CD14-positive monocyte (primary cell): ENCODE measurements at regions not wholly inside any gene's neighbourhood (a gene's known extent, or its start where the extent isn't known, plus 50 kb on each side); places are given as distances from the start of the nearest gene placed in this dataset.

Experiments
- DNase-seq, 3 donors: peaks; one replicate each; pipeline ENCODE4 v3.0.0-alpha.2; 2011 to 2022
- H2AFZ ChIP-seq: 2 replicates; pipeline ENCODE4 v1.6.0; 2012; ENCODE audit warnings: mild to moderate bottlenecking, low read depth, low read length, inconsistent platforms; ENCODE audit not compliant: insufficient read depth, poor library complexity, severe bottlenecking
- H3K27ac ChIP-seq, 2 donors: 1 replicate in 1 of 2; 2 replicates in 1 of 2; pipeline ENCODE4 v1.5.1; 2012 to 2013; ENCODE audit warnings: low read length in 2 of 2, control low read depth in 1 of 2, inconsistent platforms in 1 of 2, low read depth in 1 of 2, mild to moderate bottlenecking in 1 of 2
- H3K27me3 ChIP-seq, 2 donors: one replicate each; pipeline versions ENCODE4 v1.6.0 to v1.6.1; 2011 to 2013; ENCODE audit warnings: low read length in 2 of 2; ENCODE audit not compliant: control insufficient read depth in 2 of 2, insufficient read depth in 2 of 2
- H3K36me3 ChIP-seq, 2 donors: replicated peaks in 1 of 2; 1 replicate in 1 of 2; 2 replicates in 1 of 2; pipeline versions ENCODE4 v1.5.1 to v1.6.1; 2012 to 2013; ENCODE audit warnings: low read length in 2 of 2, control low read depth in 1 of 2, inconsistent platforms in 1 of 2, mild to moderate bottlenecking in 1 of 2; ENCODE audit not compliant: insufficient read depth in 2 of 2, control insufficient read depth in 1 of 2
- H3K4me1 ChIP-seq, 2 donors: 1 replicate in 1 of 2; 2 replicates in 1 of 2; pipeline versions ENCODE4 v1.5.1 to v1.6.1; 2012 to 2013; ENCODE audit warnings: low read length in 2 of 2, control low read depth in 1 of 2, inconsistent platforms in 1 of 2, mild to moderate bottlenecking in 1 of 2, moderate library complexity in 1 of 2; ENCODE audit not compliant: insufficient read depth in 2 of 2, control insufficient read depth in 1 of 2
- H3K4me2 ChIP-seq: replicated peaks from 2 replicates; pipeline ENCODE3; 2012; ENCODE audit warnings: low read length, moderate library complexity, mild to moderate bottlenecking; ENCODE audit not compliant: poor library complexity, severe bottlenecking; ENCODE audit errors: extremely low read depth
- H3K4me3 ChIP-seq, 3 experiments: fragments of 200-600 bp in 1 of 3; sonication (generic) in 1 of 3; replicated peaks in 1 of 3; 1 replicate in 2 of 3; 2 replicates in 1 of 3; pipeline ENCODE4 v1.5.1; 2011 to 2013; ENCODE audit warnings: low read length in 3 of 3, mild to moderate bottlenecking in 3 of 3, control low read depth in 2 of 3, low read depth in 2 of 3, inconsistent platforms in 1 of 3, moderate library complexity in 1 of 3
- H3K79me2 ChIP-seq: 2 replicates; pipeline ENCODE4 v1.6.0; 2012; ENCODE audit warnings: mild to moderate bottlenecking, control low read depth, inconsistent platforms, low read length, moderate library complexity; ENCODE audit not compliant: insufficient read depth
- H3K9ac ChIP-seq: 2 replicates; pipeline ENCODE4 v1.6.0; 2017; ENCODE audit warnings: low read length, mild to moderate bottlenecking; ENCODE audit not compliant: insufficient read depth, poor library complexity, severe bottlenecking
- H3K9me3 ChIP-seq, 2 donors: replicated peaks in 1 of 2; 1 replicate in 1 of 2; 2 replicates in 1 of 2; pipeline versions ENCODE4 v1.5.1 to v1.6.1; 2012 to 2013; ENCODE audit warnings: low read length in 2 of 2, control low read depth in 1 of 2; ENCODE audit not compliant: control insufficient read depth in 1 of 2, insufficient read depth in 1 of 2
- H4K20me1 ChIP-seq: 2 replicates; pipeline ENCODE4 v1.6.0; 2012; ENCODE audit warnings: mild to moderate bottlenecking, low read length, control low read depth, moderate library complexity; ENCODE audit not compliant: insufficient read depth
- H3K27ac Mint-ChIP-seq, 7 donors: one replicate each; pipeline ENCODE4 v1.8.0; 2020; ENCODE audit warnings: mild to moderate bottlenecking in 7 of 7, mixed read lengths in 7 of 7, moderate library complexity in 6 of 7, inconsistent platforms in 2 of 7
- H3K27me3 Mint-ChIP-seq, 3 donors: one replicate each; pipeline ENCODE4 v1.8.0; 2021 to 2022; ENCODE audit warnings: low read depth in 3 of 3, mild to moderate bottlenecking in 3 of 3, mixed read lengths in 3 of 3, moderate library complexity in 3 of 3, inconsistent platforms in 1 of 3
- H3K36me3 Mint-ChIP-seq, 2 donors: one replicate each; pipeline ENCODE4 v1.8.0; 2020; ENCODE audit warnings: mixed read lengths in 2 of 2, inconsistent platforms in 1 of 2, mild to moderate bottlenecking in 1 of 2
- H3K4me1 Mint-ChIP-seq: one replicate; pipeline ENCODE4 v1.8.0; 2020; ENCODE audit warnings: mild to moderate bottlenecking, mixed read lengths
- H3K4me3 Mint-ChIP-seq, 2 donors: one replicate each; pipeline ENCODE4 v1.8.0; 2020; ENCODE audit warnings: mild to moderate bottlenecking in 2 of 2, mixed read lengths in 2 of 2, moderate library complexity in 1 of 2
- H3K9me3 Mint-ChIP-seq, 7 donors: one replicate each; pipeline ENCODE4 v1.8.0; 2020 to 2022; ENCODE audit warnings: mixed read lengths in 7 of 7, mild to moderate bottlenecking in 6 of 7, moderate library complexity in 6 of 7, inconsistent platforms in 2 of 7
- CTCF ChIP-seq: fragments of 200-600 bp; IDR thresholded peaks from one replicate; pipeline ENCODE4 v1.8.0; 2022; ENCODE audit warnings: antibody characterized with exemption, mild to moderate bottlenecking
- WGBS: methylation state at CpG from one replicate; pipeline ENCODE4 v1.1.5; 2013; ENCODE audit warnings: missing lambda C conversion rate; ENCODE audit not compliant: insufficient coverage; 5-methylcytosine and 5-hydroxymethylcytosine counted together
- intact Hi-C, 2 donors: fragments of 100-400 bp; cut with micrococcal nuclease; formaldehyde crosslinking; loops; one replicate each; pipeline versions ENCODE4 v1.15.0 to v1.15.1; 2023

GRCh38 chr11:131108760-131109159, 192.5 kb upstream of the SNX19 start:
- Histone ChIP-seq H3K4me2 (no peak overlapping the region), H3K4me1 (no peaks in the 10 kb centered on the region), H3K79me2 (no peaks in the 10 kb centered on the region), H3K9ac (no peak overlapping the region), H3K27ac (no peak overlapping the region), H3K4me3 (no peak overlapping the region), H3K27me3 (no peaks in the 10 kb centered on the region), H4K20me1 (no peaks in the 10 kb centered on the region), H2AFZ (no peak overlapping the region), H3K36me3 (no peaks in the 10 kb centered on the region), H3K9me3 (peaks cover 11 to 22% of the 10 kb centered on the region in 2 donors)
- intact Hi-C loops = no loop called here
- peaks cover 1 to 2% (median 1%) of the 10 kb centered on the region in 3 donors for H3K27me3 Mint-ChIP-seq
- DNase-seq = no peak
- no peak for TF ChIP-seq CTCF
- no peaks in the 10 kb centered on the region for H3K4me1 Mint-ChIP-seq
- H3K4me3 Mint-ChIP-seq = no peak overlapping the region
- no peak overlapping the region for H3K27ac Mint-ChIP-seq
- WGBS = 80% methylated on average over 1 of the region's 1 CpG
- H3K36me3 Mint-ChIP-seq = no peaks in the 10 kb centered on the region
- peaks cover 5 to 18% (median 10%) of the 10 kb centered on the region in 7 donors for H3K9me3 Mint-ChIP-seq

GRCh38 chr11:131109257-131109656, 193.0 kb upstream of the SNX19 start:
- no peak overlapping the region for H3K4me3 Mint-ChIP-seq
- H3K9me3 Mint-ChIP-seq = peaks cover 5 to 19% (median 10%) of the 10 kb centered on the region in 7 donors

More at GRCh38 chr11:131109257-131109656, 193.0 kb upstream of the SNX19 start:
- H3K4me1 ChIP-seq = no peaks in the 10 kb centered on the region
- Mint-ChIP-seq H3K27ac (peak overlapping the region in 1 of 7 donors; percentile 7), H3K36me3 (no peaks in the 10 kb centered on the region), H3K27me3 (peaks cover 0 to 2% (median 1%) of the 10 kb centered on the region in 3 donors), H3K4me1 (no peaks in the 10 kb centered on the region)
- H3K9me3 ChIP-seq = peaks cover 11 to 22% of the 10 kb centered on the region in 2 donors
- H3K27ac ChIP-seq = no peak overlapping the region
- 79% methylated on average over 2 of the region's 4 CpGs for WGBS
- no peak for TF ChIP-seq CTCF
- intact Hi-C loops = no loop called here
- no peak overlapping the region for H3K4me2 ChIP-seq
- no peak overlapping the region for H2AFZ ChIP-seq
- H3K9ac ChIP-seq = no peak overlapping the region
- H3K36me3 ChIP-seq = no peaks in the 10 kb centered on the region
- H3K79me2 ChIP-seq = no peaks in the 10 kb centered on the region
- no peak overlapping the region for H3K4me3 ChIP-seq
- no peak for DNase-seq
- H3K27me3 ChIP-seq = no peaks in the 10 kb centered on the region
- no peaks in the 10 kb centered on the region for H4K20me1 ChIP-seq
